HCT116 (cell line): ENCODE measurements at regions not wholly inside any gene's neighbourhood (a gene's known extent, or its start where the extent isn't known, plus 50 kb on each side); places are given as distances from the start of the nearest gene placed in this dataset.
A peak's percentile ranks its signal among the peaks of the same experiment; 100 is the strongest.

Experiments
- ATAC-seq: fragments of 200-7000 bp; cut with Tn5 transposase; 2 replicates; pipeline ENCODE4 v1.9.1; 2020; ENCODE audit warnings: mild to moderate bottlenecking, moderate library complexity
- BruUV-seq: library from RNA; stranded (reverse); fragments of 400-500 nt; replicated peaks from 2 replicates; lab custom pipeline; 2021; lab: Mats Ljungman, UMichigan
- CTCF ChIA-PET: fragments of 300-600 bp; sonication (Branson Sonifier 250); formaldehyde crosslinking; loops from one replicate; lab custom pipeline; 2021; ENCODE audit warnings: antibody characterized with exemption; lab: Charles Lee
- POLR2A ChIA-PET: fragments of 300-600, 350-600 bp; sonication (Branson Sonifier 250); formaldehyde crosslinking; loops from one replicate; lab custom pipeline; 2021; ENCODE audit warnings: antibody characterized with exemption; lab: Charles Lee
- RAD21 ChIA-PET, 2 experiments: fragments of 300-600 bp; sonication (Branson Sonifier 250); formaldehyde crosslinking; loops; one replicate each; lab custom pipeline; 2023; ENCODE audit warnings: low total read pairs in 2 of 2; ENCODE audit not compliant: uncharacterized antibody in 2 of 2, unreplicated experiment in 2 of 2, low non-redundant PET in 1 of 2; lab: Charles Lee
- DNase-seq: peaks from one replicate; pipeline ENCODE4 v3.0.0-alpha.2; 2010; ENCODE audit warnings: low read depth, low spot score
- H2AFZ ChIP-seq: fragments of 200-600 bp; shearing (Covaris generic), sonication (generic); 2 replicates; pipeline ENCODE4 v1.6.1; 2017; ENCODE audit warnings: low read depth, mixed run types, mixed read lengths, antibody characterized with exemption, low read length; ENCODE audit not compliant: poor library complexity, severe bottlenecking
- H3K27ac ChIP-seq: 2 replicates; pipeline ENCODE4 v1.5.1; 2012; ENCODE audit warnings: low read depth, low read length
- H3K27me3 ChIP-seq: fragments of 200-600 bp; sonication (generic); 2 replicates; pipeline ENCODE4 v1.6.1; 2016; ENCODE audit warnings: mixed run types, low read length, mixed read lengths; ENCODE audit not compliant: insufficient read depth
- H3K36me3 ChIP-seq, 2 experiments: fragments of 200-500 bp in 1 of 2; fragments of 200-600 bp in 1 of 2; sonication (Bioruptor generic) in 1 of 2; sonication (generic) in 1 of 2; 2 replicates each; pipeline versions ENCODE4 v1.5.1 to v1.6.1; 2014 to 2016; ENCODE audit warnings: low read length in 2 of 2, inconsistent platforms in 1 of 2, mixed read lengths in 1 of 2, mixed run types in 1 of 2; ENCODE audit not compliant: insufficient read depth in 2 of 2, control insufficient read depth in 1 of 2
- H3K4me1 ChIP-seq, 2 experiments: fragments of 200-600 bp in 1 of 2; sonication (generic) in 1 of 2; 2 replicates each; pipeline versions ENCODE4 v1.5.1 to v1.6.1; 2012 to 2017; ENCODE audit warnings: low read length in 2 of 2, inconsistent platforms in 1 of 2, mild to moderate bottlenecking in 1 of 2, mixed read lengths in 1 of 2, mixed run types in 1 of 2, moderate library complexity in 1 of 2; ENCODE audit not compliant: insufficient read depth in 2 of 2, control insufficient read depth in 1 of 2
- H3K4me2 ChIP-seq: fragments of 200-600 bp; sonication (generic); 2 replicates; pipeline ENCODE4 v1.6.1; 2017; ENCODE audit warnings: mixed run types, low read length, mixed read lengths
- H3K4me3 ChIP-seq, 2 experiments: fragments of 200-600 bp in 1 of 2; sonication (generic) in 1 of 2; replicated peaks in 1 of 2; 2 replicates each; pipeline ENCODE4 v1.5.1; 2011 to 2016; ENCODE audit warnings: low read length in 2 of 2, control low read depth in 1 of 2, low read depth in 1 of 2, mild to moderate bottlenecking in 1 of 2, mixed read lengths in 1 of 2, mixed run types in 1 of 2
- H3K79me2 ChIP-seq: fragments of 200-600 bp; sonication (generic); 2 replicates; pipeline ENCODE4 v1.6.1; 2017; ENCODE audit warnings: mild to moderate bottlenecking, mixed run types, low read length, moderate library complexity, mixed read lengths; ENCODE audit not compliant: insufficient read depth
- H3K9ac ChIP-seq: fragments of 200-600 bp; sonication (generic); 2 replicates; pipeline ENCODE4 v1.6.1; 2016; ENCODE audit warnings: low read length, mixed read lengths
- H3K9me2 ChIP-seq: fragments of 200-600 bp; sonication (generic), shearing (Covaris generic); 2 replicates; pipeline ENCODE4 v1.6.1; 2017; ENCODE audit warnings: mixed run types, mild to moderate bottlenecking, moderate library complexity; ENCODE audit not compliant: insufficient read depth
- H3K9me3 ChIP-seq, 2 experiments: fragments of 200-500 bp in 1 of 2; fragments of 200-600 bp in 1 of 2; sonication (Bioruptor generic) in 1 of 2; sonication (generic) in 1 of 2; 2 replicates each; pipeline ENCODE4 v1.6.1; 2014 to 2017; ENCODE audit warnings: low read length in 2 of 2, mixed read lengths in 2 of 2, inconsistent platforms in 1 of 2, low read depth in 1 of 2, mild to moderate bottlenecking in 1 of 2, mixed run types in 1 of 2, moderate library complexity in 1 of 2; ENCODE audit not compliant: control insufficient read depth in 1 of 2, insufficient read depth in 1 of 2
- H4K20me1 ChIP-seq: fragments of 200-600 bp; sonication (generic), shearing (Covaris generic); 2 replicates; pipeline ENCODE4 v1.6.1; 2017; ENCODE audit warnings: mixed run types, mild to moderate bottlenecking, moderate library complexity; ENCODE audit not compliant: insufficient read depth
- CBX3 ChIP-seq: IDR thresholded peaks from 2 replicates; pipeline ENCODE4 v1.6.1; 2012; ENCODE audit warnings: low read depth
- EGR1 ChIP-seq: IDR thresholded peaks from 2 replicates; pipeline ENCODE4 v1.6.1; 2012; ENCODE audit warnings: low read depth
- FOSL1 ChIP-seq: IDR thresholded peaks from 2 replicates; pipeline ENCODE4 v1.6.1; 2012; ENCODE audit warnings: low read depth
- POLR2A ChIP-seq: IDR thresholded peaks from 2 replicates; pipeline ENCODE4 v1.7.0; 2011; ENCODE audit warnings: borderline replicate concordance; ENCODE audit not compliant: insufficient read depth, insufficient read length; ENCODE audit errors: extremely low read depth
- POLR2AphosphoS5 ChIP-seq: IDR thresholded peaks from 2 replicates; pipeline ENCODE4 v1.6.1; 2011; ENCODE audit warnings: mild to moderate bottlenecking, low read depth, low read length, moderate library complexity
- TCF7L2 ChIP-seq: IDR thresholded peaks from 2 replicates; pipeline ENCODE4 v1.7.0; 2011; ENCODE audit warnings: borderline replicate concordance, inconsistent platforms; ENCODE audit not compliant: insufficient read depth, insufficient read length; ENCODE audit errors: extremely low read depth
- intact Hi-C: fragments of 100-400 bp; cut with micrococcal nuclease; formaldehyde crosslinking; loops from 2 replicates; pipeline ENCODE4 v1.10.0; 2022
- TF ChIP-seq, protein P1 (sequence below): IDR thresholded peaks from 2 replicates; pipeline ENCODE4 v1.6.1; 2011; ENCODE audit warnings: mild to moderate bottlenecking, low read length, moderate library complexity; ENCODE audit not compliant: insufficient replicate concordance; ENCODE audit errors: extremely low read depth

DNA sequence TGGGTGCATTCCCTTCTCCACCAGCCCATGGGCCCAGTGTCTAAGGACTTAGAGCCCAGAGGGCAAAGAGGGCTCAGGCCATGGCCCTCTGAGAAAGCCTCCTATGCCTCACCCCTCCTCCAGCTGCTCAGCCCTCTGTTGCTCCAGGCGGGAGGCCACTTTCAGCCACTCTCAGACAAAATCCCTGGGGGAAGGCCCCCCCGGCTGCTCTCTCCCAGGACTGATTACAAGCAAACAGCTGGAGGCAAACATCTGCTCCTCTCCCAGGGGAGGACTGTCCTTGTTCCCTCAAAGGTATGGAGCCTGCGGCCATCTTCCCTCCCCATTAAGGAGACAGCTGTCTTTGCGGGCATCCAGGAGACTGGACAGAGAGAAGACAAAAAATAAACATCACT, 54.9 kb upstream of the DLX4 start:
- H3K27me3 ChIP-seq = no peaks in the 10 kb centered on the region
- H2AFZ ChIP-seq = no peak overlapping the region
- no peaks in the 10 kb centered on the region for H3K36me3 ChIP-seq
- ATAC-seq (peak; percentile 7; the same call in 1 of the 2 replicates), DNase-seq (no peak)
- no peak overlapping the region for H3K4me3 ChIP-seq
- no TSS peak for BruUV-seq
- H3K4me2 ChIP-seq = peak overlapping the region; percentile 55
- no peaks in the 10 kb centered on the region for H3K79me2 ChIP-seq
- ChIA-PET CTCF (interaction anchor here (4.2 kb wide), 1 partner anchor 38 kb away, joined by 16 read pairs; no protein-coding TSS in a partner anchor), POLR2A (no interaction called here), RAD21 (no interaction called here)
- no peak overlapping the region for H3K27ac ChIP-seq
- intact Hi-C loops = no loop called here
- no peaks in the 10 kb centered on the region for H3K9me2 ChIP-seq
- no peaks in the 10 kb centered on the region for H3K9me3 ChIP-seq
- H4K20me1 ChIP-seq = no peaks in the 10 kb centered on the region
- TF ChIP-seq TCF7L2 = no peak
- peaks cover 6 to 37% of the 10 kb centered on the region in 2 experiments for H3K4me1 ChIP-seq
- H3K9ac ChIP-seq = no peak overlapping the region

- Histone ChIP-seq H3K9me2 (no peaks in the 10 kb centered on the region), H2AFZ (no peak overlapping the region), H4K20me1 (no peaks in the 10 kb centered on the region), H3K79me2 (no peaks in the 10 kb centered on the region), H3K27ac (no peak overlapping the region), H3K27me3 (no peaks in the 10 kb centered on the region), H3K9me3 (no peaks in the 10 kb centered on the region), H3K4me1 (peaks cover 6 to 37% of the 10 kb centered on the region in 2 experiments), H3K4me3 (no peak overlapping the region), H3K4me2 (no peak overlapping the region), H3K36me3 (no peaks in the 10 kb centered on the region), H3K9ac (no peak overlapping the region)
- no TSS peak for BruUV-seq
- intact Hi-C loops = no loop called here
- ChIA-PET POLR2A (no interaction called here), RAD21 (no interaction called here), CTCF (interaction anchor here (4.2 kb wide), 1 partner anchor 38 kb away, joined by 16 read pairs; no protein-coding TSS in a partner anchor)
- no peak for ATAC-seq
- no peak for TF ChIP-seq POLR2A
- DNase-seq = no peak
These were observed 54.3 kb upstream of the DLX4 start for GRCh38 chr17:49914664-49915063.

DNA sequence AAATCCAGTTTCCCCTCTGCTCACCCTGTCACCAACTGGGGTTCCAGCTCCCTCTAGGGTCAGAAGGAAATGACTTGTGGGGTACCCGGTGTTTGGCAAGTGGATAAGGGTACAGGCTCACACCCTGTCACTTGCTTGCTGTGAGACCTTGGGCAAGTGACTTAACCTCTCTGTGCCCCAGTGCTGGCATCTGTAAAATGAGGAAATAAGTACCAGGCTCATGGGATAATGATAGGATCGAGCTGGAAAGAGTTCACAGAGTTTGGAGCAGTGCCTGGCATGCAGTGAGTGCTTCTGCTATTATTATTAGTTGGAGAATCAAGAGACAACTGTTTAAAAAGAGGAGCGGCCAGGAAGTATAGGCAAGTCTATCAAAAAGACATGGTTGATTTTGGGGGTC, 53.7 kb upstream of the DLX4 start:
- ChIA-PET CTCF (interaction anchor here (4.2 kb wide), 1 partner anchor 37 kb away, joined by 16 read pairs; no protein-coding TSS in a partner anchor), POLR2A (no interaction called here), RAD21 (no interaction called here)
- no TSS peak for BruUV-seq
- intact Hi-C loops = no loop called here
- Histone ChIP-seq H4K20me1 (no peaks in the 10 kb centered on the region), H3K36me3 (no peaks in the 10 kb centered on the region), H3K9me3 (no peaks in the 10 kb centered on the region), H3K27me3 (no peaks in the 10 kb centered on the region), H3K9me2 (no peaks in the 10 kb centered on the region), H3K27ac (no peak overlapping the region), H3K9ac (no peak overlapping the region), H2AFZ (no peak overlapping the region), H3K4me1 (peaks cover 6 to 40% of the 10 kb centered on the region in 2 experiments), H3K4me2 (no peak overlapping the region), H3K79me2 (no peaks in the 10 kb centered on the region), H3K4me3 (no peak overlapping the region)
- no peak for ATAC-seq
- DNase-seq = no peak
- TF ChIP-seq EGR1 (no peak), POLR2AphosphoS5 (no peak), POLR2A (no peak), FOSL1 (no peak), TCF7L2 (no peak), CBX3 (no peak)
- TF ChIP-seq, protein P1, sequence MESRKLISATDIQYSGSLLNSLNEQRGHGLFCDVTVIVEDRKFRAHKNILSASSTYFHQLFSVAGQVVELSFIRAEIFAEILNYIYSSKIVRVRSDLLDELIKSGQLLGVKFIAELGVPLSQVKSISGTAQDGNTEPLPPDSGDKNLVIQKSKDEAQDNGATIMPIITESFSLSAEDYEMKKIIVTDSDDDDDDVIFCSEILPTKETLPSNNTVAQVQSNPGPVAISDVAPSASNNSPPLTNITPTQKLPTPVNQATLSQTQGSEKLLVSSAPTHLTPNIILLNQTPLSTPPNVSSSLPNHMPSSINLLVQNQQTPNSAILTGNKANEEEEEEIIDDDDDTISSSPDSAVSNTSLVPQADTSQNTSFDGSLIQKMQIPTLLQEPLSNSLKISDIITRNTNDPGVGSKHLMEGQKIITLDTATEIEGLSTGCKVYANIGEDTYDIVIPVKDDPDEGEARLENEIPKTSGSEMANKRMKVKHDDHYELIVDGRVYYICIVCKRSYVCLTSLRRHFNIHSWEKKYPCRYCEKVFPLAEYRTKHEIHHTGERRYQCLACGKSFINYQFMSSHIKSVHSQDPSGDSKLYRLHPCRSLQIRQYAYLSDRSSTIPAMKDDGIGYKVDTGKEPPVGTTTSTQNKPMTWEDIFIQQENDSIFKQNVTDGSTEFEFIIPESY = no peak
